GM20431 (cell line): ENCODE measurements at regions not wholly inside any gene's neighbourhood (a gene's known extent, or its start where the extent isn't known, plus 50 kb on each side); places are given as distances from the start of the nearest gene placed in this dataset.
"Not testable (repeated sequence)": the region's sequence is repeated elsewhere in the genome, so short reads cannot be mapped to it uniquely, and the experiment has no call there.

Experiments used
- in situ Hi-C: fragments of 300-500 bp; cut with MseI, MboI; formaldehyde crosslinking; loops from one replicate; pipeline ENCODE4 v1.15.0; 2020; ENCODE audit warnings: low sequenced_read_pairs; ENCODE audit not compliant: unreplicated experiment

DNA sequence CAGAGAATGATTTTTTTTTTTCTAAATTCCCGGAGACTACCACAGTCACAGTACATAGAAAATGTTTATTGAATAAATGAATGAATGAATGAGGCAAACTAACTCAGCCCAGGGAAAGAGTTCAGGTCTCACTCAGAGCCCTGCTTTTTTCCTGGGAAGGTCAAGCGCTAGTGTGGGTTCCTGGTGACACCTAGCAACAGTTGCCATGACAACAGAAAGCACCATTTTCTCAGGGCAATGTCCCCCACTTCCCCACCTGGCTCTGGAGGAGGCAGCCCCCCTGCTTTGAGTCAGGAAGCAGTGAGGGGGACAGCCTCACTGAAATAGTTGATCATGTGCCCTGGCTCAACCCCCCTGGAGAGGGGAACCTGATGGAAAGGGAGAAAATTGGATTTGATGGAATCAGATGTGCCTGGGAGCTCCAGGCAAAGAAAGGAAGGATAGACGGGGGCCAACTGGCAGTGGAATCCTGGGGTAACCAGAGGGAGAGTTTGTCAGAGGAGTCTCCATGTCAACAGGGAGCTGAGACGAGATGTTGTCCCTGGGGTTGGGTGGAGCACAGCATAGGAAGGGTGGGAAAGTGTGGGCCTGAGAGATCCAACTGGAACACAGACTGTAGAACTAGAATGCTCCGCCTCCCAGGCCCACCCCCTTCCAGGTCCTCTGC is 242.2 kb upstream of the CCL2 start:
- in situ Hi-C loops, result no loop called here

- in situ Hi-C loops, result no loop called here
These were observed 239.8 kb upstream of the CCL2 start for GRCh38 chr17:34015253-34015652.

- in situ Hi-C loops, result no loop called here
These were observed 230.7 kb upstream of the CCL2 start for GRCh38 chr17:34024386-34024785.

DNA sequence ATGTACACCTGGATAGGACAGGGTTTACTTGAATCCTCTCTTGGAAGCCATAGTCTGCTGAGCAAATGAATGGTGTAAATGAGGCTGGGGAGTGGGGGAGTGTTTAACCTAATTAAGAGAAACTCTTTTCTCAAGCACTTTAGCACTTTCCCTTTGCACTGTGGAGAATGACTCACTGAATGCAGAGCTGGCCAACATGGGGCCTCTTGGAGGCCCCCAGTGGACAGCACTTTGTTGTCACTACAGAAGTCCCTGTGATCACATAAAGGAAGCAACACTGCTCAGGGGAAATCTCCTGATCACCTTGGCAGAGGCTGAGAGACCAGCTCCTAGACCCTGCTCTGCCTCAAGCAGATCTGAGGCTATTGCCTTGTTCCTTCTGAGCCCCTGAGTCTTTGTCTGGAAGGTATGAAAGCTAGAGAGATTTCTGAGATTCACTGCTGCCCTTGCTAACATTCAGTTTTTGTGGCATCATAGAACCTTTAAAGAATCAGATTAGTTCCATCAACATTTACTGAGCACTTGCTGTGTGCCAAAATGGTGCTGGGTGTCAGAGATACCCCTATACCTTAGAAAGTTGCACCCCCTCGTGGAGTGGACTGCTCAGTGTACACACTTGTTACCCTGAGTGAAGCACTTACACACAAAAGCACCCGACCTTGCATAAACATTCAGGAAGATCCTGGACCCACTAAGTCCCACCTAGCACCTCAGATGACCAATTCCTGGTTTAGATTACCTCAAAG is 230.1 kb upstream of the CCL2 start:
- in situ Hi-C loops, result no loop called here

DNA sequence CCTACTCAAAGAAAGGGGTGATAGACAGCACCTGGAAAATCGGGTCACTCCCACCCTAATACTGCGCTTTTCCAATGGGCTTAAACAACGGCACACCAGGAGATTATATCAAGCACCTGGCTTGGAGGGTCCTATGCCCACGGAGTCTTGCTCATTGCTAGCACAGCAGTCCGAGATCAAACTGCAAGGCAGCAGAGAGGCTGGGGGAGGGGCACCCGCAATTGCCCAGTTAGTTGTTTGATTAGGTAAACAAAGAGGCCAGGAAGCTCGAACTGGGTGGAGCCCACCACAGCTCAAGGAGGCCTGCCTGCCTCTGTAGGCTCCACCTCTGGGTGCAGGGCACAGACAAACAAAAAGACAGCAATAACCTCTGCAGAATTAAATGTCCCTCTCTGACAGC is 224.5 kb upstream of the CCL2 start:
- in situ Hi-C loops, result not testable (repeated sequence)

DNA sequence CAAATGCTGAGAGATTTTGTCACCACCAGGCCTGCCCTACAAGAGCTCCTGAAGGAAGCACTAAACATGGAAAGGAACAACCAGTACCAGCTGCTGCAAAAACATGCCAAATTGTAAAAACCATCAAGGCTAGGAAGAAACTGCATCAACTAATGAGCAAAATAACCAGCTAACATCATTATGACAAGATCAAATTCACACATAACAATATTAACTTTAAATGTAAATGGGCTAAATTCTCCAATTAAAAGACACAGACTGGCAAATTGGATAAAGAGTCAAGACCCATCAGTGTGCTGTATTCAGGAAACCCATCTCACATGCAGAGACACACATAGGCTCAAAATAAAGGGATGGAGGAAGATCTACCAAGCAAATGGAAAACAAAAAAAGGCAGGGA is 222.8 kb upstream of the CCL2 start:
- in situ Hi-C loops, result not testable (repeated sequence)

DNA sequence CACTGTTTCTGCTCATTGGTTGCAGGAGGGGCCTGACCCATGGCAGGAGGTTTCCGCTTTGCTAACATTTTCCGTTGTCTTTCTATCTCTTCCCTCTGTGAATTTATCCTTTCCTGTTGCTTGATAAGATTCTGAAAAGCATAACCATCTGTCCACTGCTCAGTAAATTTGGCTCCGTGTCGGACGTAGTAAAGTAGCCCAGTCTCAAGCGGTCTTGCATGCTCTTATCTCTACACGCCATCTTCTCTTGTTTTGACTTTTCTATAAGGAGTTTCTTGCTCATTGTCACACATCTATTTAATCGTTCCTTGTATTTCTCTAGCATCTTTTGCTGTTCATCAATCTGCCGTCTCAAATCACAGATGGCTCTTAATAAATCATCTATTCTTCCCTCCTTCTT is 216.3 kb upstream of the CCL2 start:
- in situ Hi-C loops, result not testable (repeated sequence)

DNA sequence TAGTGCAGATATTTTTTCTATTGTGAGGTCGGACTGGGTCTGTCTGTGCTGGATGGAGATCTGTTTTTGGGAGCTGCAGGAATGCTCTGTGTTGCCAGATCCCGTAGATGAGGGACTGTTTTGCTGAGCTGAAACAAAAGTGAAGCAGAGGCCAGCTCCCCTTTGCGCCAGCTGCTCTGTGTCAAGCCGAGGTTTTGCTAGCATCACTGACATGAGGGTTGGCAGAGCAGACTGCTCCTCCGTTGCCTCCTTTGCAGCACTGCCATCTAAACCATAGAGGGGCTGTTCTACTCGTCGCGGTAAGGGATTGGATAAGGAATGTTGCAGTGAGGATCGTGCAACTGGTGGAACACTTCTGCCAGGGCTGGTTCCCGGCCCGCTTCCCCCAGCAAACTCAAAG is 215.9 kb upstream of the CCL2 start:
- in situ Hi-C loops, result not testable (repeated sequence)

DNA sequence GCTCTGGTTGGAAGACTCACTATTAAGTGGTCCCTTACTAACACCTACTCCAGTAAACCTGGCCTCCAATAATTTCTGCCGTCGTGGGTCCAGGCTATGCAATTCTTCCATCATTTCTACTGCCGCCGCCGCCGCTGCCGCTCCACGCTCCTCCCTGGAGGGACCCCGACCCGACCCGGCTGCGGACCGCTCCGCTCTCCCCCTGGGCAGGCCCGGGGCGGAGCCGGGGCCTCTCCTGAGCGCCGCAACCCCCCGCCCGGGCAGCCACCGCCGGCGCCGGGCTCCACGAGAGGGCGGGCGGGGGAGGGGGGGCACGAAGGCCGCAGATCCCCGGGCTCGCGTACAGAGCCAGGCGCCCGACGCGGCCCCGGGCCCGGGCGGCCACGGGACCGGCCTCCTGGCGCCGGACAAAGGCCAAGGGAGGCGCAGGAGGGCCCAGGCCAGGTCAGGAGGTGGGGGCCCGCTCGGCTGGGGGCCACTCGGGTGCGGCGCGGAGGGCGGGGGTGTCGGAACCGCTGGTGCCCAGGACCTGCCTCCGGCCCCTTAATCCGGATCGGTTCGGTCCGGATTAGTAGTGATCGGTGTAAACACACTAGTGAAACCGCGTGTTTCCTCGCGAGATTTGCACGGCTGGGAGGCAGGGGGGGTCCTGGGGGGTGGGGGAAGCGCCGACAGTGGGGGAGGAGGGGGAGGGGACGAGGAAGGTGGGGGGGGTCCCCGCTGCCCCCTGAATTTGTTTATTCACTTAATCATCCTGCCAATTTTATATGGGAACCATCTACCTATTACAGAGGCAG is 215.1 kb upstream of the CCL2 start:
- in situ Hi-C loops, result not testable (repeated sequence)

GRCh38 chr17:34045990-34046389 is 209.1 kb upstream of the CCL2 start:
- in situ Hi-C loops, result no loop called here

GRCh38 chr17:34051046-34051445 is 204.0 kb upstream of the CCL2 start:
- in situ Hi-C loops, result no loop called here

GRCh38 chr17:34054495-34054894 is 200.6 kb upstream of the CCL2 start:
- in situ Hi-C loops, result no loop called here

DNA sequence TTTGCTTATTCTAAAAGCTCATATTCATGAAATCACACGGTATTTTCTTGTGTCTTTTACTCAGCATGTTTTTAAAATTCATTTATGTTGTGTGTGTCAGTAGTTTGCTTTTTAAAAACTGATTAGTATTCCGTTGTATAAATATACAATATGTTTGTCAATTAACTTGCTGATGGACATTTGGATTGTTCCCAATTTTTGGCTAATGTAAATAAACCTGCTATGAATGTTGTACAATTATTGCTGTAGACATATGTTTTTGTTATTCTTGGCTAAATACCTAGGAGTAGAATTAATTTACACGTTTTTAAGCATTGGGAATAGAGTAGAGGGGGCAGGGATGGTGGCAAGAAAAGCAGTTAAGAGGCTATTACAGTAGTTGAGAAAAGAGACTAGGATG is 199.5 kb upstream of the CCL2 start:
- in situ Hi-C loops, result no loop called here

DNA sequence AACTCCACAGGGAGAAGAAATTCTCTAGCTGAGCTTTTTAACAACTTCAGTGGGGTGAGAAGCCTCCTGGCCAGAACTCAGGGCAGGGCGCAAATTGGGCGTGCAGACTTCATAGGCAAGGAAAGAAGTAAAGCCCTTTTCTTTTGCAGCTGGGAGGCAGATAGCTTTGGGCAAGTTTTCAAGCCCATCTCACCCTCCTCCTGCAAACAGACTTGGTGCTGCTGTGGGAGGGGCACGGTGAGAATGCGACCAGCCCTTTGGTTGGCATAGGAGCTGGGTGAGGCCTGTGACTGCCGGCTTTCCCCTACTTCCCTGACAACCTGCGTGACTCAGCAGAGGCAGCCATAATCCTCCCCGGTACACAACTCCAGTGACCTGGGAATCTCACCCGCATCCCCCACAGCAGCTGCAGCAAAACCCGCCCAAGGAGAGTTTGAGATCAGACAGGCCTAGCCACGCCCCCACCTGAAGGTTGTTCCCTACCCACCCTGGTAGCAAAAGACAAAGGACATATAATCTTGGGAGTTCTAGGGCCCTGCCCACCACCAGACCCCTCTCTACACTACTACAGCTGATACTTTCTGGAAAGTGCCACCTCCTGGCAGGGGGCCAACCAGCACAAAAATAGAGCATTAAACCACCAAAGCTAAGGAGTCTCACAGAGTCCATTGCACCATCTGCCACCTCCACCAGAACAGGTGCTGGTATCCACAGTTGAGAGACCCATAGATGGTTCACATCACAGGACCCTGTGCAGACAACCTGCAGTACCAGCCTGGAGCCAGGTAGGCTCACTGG is 195.5 kb upstream of the CCL2 start:
- in situ Hi-C loops, result no loop called here

- in situ Hi-C loops, result no loop called here
These were observed 188.6 kb upstream of the CCL2 start for GRCh38 chr17:34066528-34066927.

- in situ Hi-C loops, result no loop called here
These were observed 188.1 kb upstream of the CCL2 start for GRCh38 chr17:34067011-34067410.

DNA sequence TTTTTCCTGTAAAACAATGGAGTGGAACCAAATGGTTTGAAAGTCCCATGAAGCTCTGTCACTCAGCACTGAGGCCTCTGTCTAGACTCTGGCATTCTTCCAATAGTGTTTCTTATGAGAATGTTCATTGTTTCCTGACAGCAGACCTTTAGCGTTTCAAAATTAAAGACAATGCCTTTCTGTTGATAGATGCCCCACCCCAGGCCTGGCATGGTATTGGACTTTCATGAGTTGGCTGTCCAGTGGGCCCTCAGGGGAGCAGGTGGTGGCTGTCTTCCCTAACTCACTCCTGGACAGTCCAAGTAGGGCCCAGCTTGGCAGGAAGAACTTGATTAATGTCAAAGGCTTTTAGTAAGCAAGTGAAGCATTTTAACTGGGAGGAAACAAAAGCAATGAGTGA is 186.5 kb upstream of the CCL2 start:
- in situ Hi-C loops, result no loop called here

- in situ Hi-C loops, result no loop called here
These were observed 184.4 kb upstream of the CCL2 start for GRCh38 chr17:34070712-34071111.

DNA sequence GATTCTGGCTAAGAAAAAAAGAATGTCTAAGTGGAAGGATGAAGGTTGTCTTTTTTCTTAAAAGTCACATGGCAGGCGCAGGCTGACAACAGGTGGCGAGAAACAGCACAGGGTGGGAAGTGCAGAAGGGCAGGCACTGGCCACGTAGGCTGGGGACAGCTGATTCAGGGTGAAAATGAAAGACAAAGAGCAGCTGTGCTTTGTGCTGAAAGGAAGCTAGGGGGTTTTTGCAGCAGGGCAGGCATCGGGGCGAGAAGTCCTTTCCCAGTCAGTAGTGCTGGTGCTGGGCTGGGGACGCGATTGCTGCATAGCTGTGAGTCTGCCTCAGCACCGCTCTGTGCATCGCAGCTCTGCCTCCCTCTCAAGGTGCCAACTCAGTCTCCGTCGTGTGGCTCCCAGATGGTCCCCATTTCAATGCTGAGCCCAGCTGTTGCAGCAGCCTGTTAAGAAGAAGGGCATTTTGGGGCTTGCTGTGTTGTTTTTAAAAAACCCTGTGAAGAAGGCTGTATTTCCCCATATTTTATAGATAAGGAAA is 183.1 kb upstream of the CCL2 start:
- in situ Hi-C loops, result no loop called here

- in situ Hi-C loops, result no loop called here
These were observed 180.0 kb upstream of the CCL2 start for GRCh38 chr17:34075076-34075475.
